ENCODE measurements at regions not wholly inside any gene's neighbourhood (a gene's known extent, or its start where the extent isn't known, plus 50 kb on each side); places are given as distances from the start of the nearest gene placed in this dataset.

GRCh38 chr9:14373706-14374105, 59.8 kb upstream of the NFIB start:
- Histone ChIP-seq H3K4me1 (ENCODE audit: control insufficient read depth in 5 of 5, insufficient read depth in 5 of 5, low read length in 5 of 5) (peaks cover 0 to 17% (median 12%) of the 10 kb centered on the region in 5 donors), H3K36me3 (ENCODE audit: control insufficient read depth in 4 of 4, insufficient read depth in 4 of 4, low read length in 4 of 4) (no peaks in the 10 kb centered on the region), H3K4me3 (no peak overlapping the region), H3K27ac (ENCODE audit: low read depth in 1 of 2, low read length in 1 of 2) (peak overlapping the region in 1 of 2 donors; percentile 21), H3K9me3 (ENCODE audit: control insufficient read depth in 4 of 4, insufficient read depth in 3 of 4, low read length in 3 of 4) (no peaks in the 10 kb centered on the region), H3K9ac (ENCODE audit: insufficient read depth in 1 of 2, low read length in 2 of 2) (peak overlapping the region in 1 of 2 donors; percentile 32), H3K27me3 (ENCODE audit: control insufficient read depth in 3 of 3, insufficient read depth in 3 of 3, low read length in 2 of 3) (no peaks in the 10 kb centered on the region)
- DNase-seq = peak in 2 of 3 donors; percentile 36 to 45
- WGBS, 2 donors = 71 to 73% methylated on average over 4 of the region's 4 CpGs
- no peak for ATAC-seq (ENCODE audit: insufficient read depth, low FRiP score)
- no peak for TF ChIP-seq CTCF (IDR thresholded peaks at IDR 0.05; ENCODE audit: control extremely low read depth, extremely low read depth)

GRCh38 chr9:14373336-14373666, 59.4 kb upstream of the NFIB start:
- Histone ChIP-seq H3K9ac (ENCODE audit: insufficient read depth in 1 of 2, low read length in 2 of 2) (no peak overlapping the region), H3K36me3 (ENCODE audit: control insufficient read depth in 4 of 4, insufficient read depth in 4 of 4, low read length in 4 of 4) (no peaks in the 10 kb centered on the region), H3K27ac (ENCODE audit: low read depth in 1 of 2, low read length in 1 of 2) (peak overlapping the region in 1 of 2 donors; percentile 21), H3K4me1 (ENCODE audit: control insufficient read depth in 5 of 5, insufficient read depth in 5 of 5, low read length in 5 of 5) (peaks cover 0 to 17% (median 12%) of the 10 kb centered on the region in 5 donors), H3K27me3 (ENCODE audit: control insufficient read depth in 3 of 3, insufficient read depth in 3 of 3, low read length in 2 of 3) (no peaks in the 10 kb centered on the region), H3K9me3 (ENCODE audit: control insufficient read depth in 4 of 4, insufficient read depth in 3 of 4, low read length in 3 of 4) (no peaks in the 10 kb centered on the region), H3K4me3 (no peak overlapping the region)
- no peak for TF ChIP-seq CTCF (IDR thresholded peaks at IDR 0.05; ENCODE audit: control extremely low read depth, extremely low read depth)
- DNase-seq (peak in 2 of 3 donors; percentile 49 to 52), ATAC-seq (ENCODE audit: insufficient read depth, low FRiP score) (no peak)

- peaks cover 0 to 17% (median 12%) of the 10 kb centered on the region in 5 donors for H3K4me1 ChIP-seq (ENCODE audit: control insufficient read depth in 5 of 5, insufficient read depth in 5 of 5, low read length in 5 of 5)
- 31 to 45% methylated on average over 4 of the region's 4 CpGs for WGBS, 2 donors
- DNase-seq (peak; percentile 58 to 84 (median 72)), ATAC-seq (ENCODE audit: insufficient read depth, low FRiP score) (peak; percentile 88)
- H3K27ac ChIP-seq (ENCODE audit: low read depth in 1 of 2, low read length in 1 of 2) = peak overlapping the region; percentile 5 to 17
- no peak overlapping the region for H3K4me3 ChIP-seq
- H3K27me3 ChIP-seq (ENCODE audit: control insufficient read depth in 3 of 3, insufficient read depth in 3 of 3, low read length in 2 of 3) = no peaks in the 10 kb centered on the region
- TF ChIP-seq CTCF (IDR thresholded peaks at IDR 0.05; ENCODE audit: control extremely low read depth, extremely low read depth) = no peak
- H3K36me3 ChIP-seq (ENCODE audit: control insufficient read depth in 4 of 4, insufficient read depth in 4 of 4, low read length in 4 of 4) = no peaks in the 10 kb centered on the region
- no peaks in the 10 kb centered on the region for H3K9me3 ChIP-seq (ENCODE audit: control insufficient read depth in 4 of 4, insufficient read depth in 3 of 4, low read length in 3 of 4)
- no peak overlapping the region for H3K9ac ChIP-seq (ENCODE audit: insufficient read depth in 1 of 2, low read length in 2 of 2)
These were observed 58.7 kb upstream of the NFIB start for GRCh38 chr9:14372437-14373335.

Data from lung (tissue), 11 donors.